ENCODE measurements at regions not wholly inside any gene's neighbourhood (a gene's known extent, or its start where the extent isn't known, plus 50 kb on each side); places are given as distances from the start of the nearest gene placed in this dataset.

GRCh38 chr9:100938507-100938906, 90.0 kb upstream of the PLPPR1 start:
- Histone ChIP-seq H3K4me3 (ENCODE audit: low read length) (no peak overlapping the region), H3K9me3 (ENCODE audit: insufficient read depth, low read depth, low read length) (no peaks in the 10 kb centered on the region), H3K4me1 (ENCODE audit: insufficient read depth, low read length) (no peaks in the 10 kb centered on the region), H3K9ac (ENCODE audit: low read depth, low read length) (no peak overlapping the region), H3K27me3 (ENCODE audit: insufficient read depth, low read length) (no peaks in the 10 kb centered on the region), H3K27ac (ENCODE audit: low read depth, low read length) (no peak overlapping the region), H3K36me3 (ENCODE audit: insufficient read depth, low read length) (no peaks in the 10 kb centered on the region)
- 100% methylated on average over 1 of the region's 1 CpG for WGBS

- H3K27ac ChIP-seq (ENCODE audit: low read depth, low read length) = no peak overlapping the region
These were observed 88.9 kb upstream of the PLPPR1 start for GRCh38 chr9:100939636-100940035.

GRCh38 chr9:100959226-100959625, 69.3 kb upstream of the PLPPR1 start:
- Histone ChIP-seq H3K9ac (ENCODE audit: low read depth, low read length) (no peak overlapping the region), H3K4me1 (ENCODE audit: insufficient read depth, low read length) (no peaks in the 10 kb centered on the region), H3K9me3 (ENCODE audit: insufficient read depth, low read depth, low read length) (no peaks in the 10 kb centered on the region), H3K4me3 (ENCODE audit: low read length) (no peak overlapping the region), H3K27ac (ENCODE audit: low read depth, low read length) (no peak overlapping the region), H3K27me3 (ENCODE audit: insufficient read depth, low read length) (no peaks in the 10 kb centered on the region), H3K36me3 (ENCODE audit: insufficient read depth, low read length) (no peaks in the 10 kb centered on the region)
- WGBS = 93% methylated on average over 3 of the region's 3 CpGs

More at GRCh38 chr9:100939636-100940035, 88.9 kb upstream of the PLPPR1 start:
- H3K27me3 ChIP-seq (ENCODE audit: insufficient read depth, low read length) = no peaks in the 10 kb centered on the region
- no peaks in the 10 kb centered on the region for H3K4me1 ChIP-seq (ENCODE audit: insufficient read depth, low read length)
- H3K9me3 ChIP-seq (ENCODE audit: insufficient read depth, low read depth, low read length) = no peaks in the 10 kb centered on the region
- no peak overlapping the region for H3K4me3 ChIP-seq (ENCODE audit: low read length)
- H3K36me3 ChIP-seq (ENCODE audit: insufficient read depth, low read length) = no peaks in the 10 kb centered on the region
- no peak overlapping the region for H3K9ac ChIP-seq (ENCODE audit: low read depth, low read length)
